ENCODE measurements at regions not wholly inside any gene's neighbourhood (a gene's known extent, or its start where the extent isn't known, plus 50 kb on each side); places are given as distances from the start of the nearest gene placed in this dataset.

DNA sequence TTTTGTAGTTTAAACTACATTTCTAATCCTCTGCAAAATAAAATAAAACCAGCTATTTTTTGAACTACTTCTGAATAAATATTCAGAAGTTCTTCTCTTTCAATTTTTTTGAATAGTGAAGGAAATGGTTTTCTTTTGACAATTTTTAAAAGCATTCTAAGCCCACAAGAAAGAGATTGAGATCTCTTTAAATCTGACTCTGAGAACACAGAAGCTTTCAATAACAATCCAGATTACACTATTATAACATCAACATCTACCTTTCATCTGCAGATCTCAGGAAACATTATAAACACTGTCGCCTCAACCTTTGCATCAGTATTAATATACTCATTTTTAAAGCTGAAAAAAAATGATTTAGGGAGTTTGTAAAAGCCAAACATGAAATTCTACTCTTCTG lies 247.5 kb upstream of the PREP start:
- no peaks in the 10 kb centered on the region for H3K36me3 ChIP-seq (ENCODE audit: control insufficient read depth, insufficient read depth, low read length)
- H3K4me3 ChIP-seq (ENCODE audit: low read depth, low read length), result no peak overlapping the region
- TF ChIP-seq CTCF (IDR thresholded peaks at IDR 0.05; ENCODE audit: insufficient read depth, low read length, poor library complexity, severe bottlenecking), result no peak
- H3K27me3 ChIP-seq (ENCODE audit: control insufficient read depth, insufficient read depth, low read length), result no peaks in the 10 kb centered on the region
- no peak for DNase-seq (ENCODE audit: low read depth)

DNA sequence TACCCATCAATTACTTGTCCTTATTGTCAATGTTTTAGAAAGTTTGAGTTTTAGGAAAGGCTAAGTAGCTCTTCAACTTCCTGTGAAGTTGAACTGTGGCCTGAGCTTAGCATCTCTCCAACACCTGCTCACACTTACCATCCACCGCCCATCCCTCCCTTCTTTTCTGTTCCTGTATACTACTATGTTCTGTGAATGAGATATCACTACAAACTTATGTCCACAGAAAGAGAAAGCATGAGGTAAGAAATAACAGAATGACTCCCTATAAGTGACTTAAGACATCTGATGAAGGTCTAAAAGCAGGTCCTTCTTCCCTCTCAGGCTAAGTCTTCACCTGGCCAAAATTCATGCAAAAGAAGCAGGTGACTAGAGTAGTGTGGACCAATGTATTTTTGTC lies 246.3 kb upstream of the PREP start:
- no peaks in the 10 kb centered on the region for H3K36me3 ChIP-seq (ENCODE audit: control insufficient read depth, insufficient read depth, low read length)
- H3K27me3 ChIP-seq (ENCODE audit: control insufficient read depth, insufficient read depth, low read length), result no peaks in the 10 kb centered on the region
- TF ChIP-seq CTCF (IDR thresholded peaks at IDR 0.05; ENCODE audit: insufficient read depth, low read length, poor library complexity, severe bottlenecking), result no peak
- DNase-seq (ENCODE audit: low read depth), result no peak
- H3K4me3 ChIP-seq (ENCODE audit: low read depth, low read length), result no peak overlapping the region

GRCh38 chr6:105648276-105648675 lies 245.4 kb upstream of the PREP start:
- no peak for DNase-seq (ENCODE audit: low read depth)
- Histone ChIP-seq H3K36me3 (ENCODE audit: control insufficient read depth, insufficient read depth, low read length) (no peaks in the 10 kb centered on the region), H3K4me3 (ENCODE audit: low read depth, low read length) (no peak overlapping the region), H3K27me3 (ENCODE audit: control insufficient read depth, insufficient read depth, low read length) (no peaks in the 10 kb centered on the region)
- no peak for TF ChIP-seq CTCF (IDR thresholded peaks at IDR 0.05; ENCODE audit: insufficient read depth, low read length, poor library complexity, severe bottlenecking)

DNA sequence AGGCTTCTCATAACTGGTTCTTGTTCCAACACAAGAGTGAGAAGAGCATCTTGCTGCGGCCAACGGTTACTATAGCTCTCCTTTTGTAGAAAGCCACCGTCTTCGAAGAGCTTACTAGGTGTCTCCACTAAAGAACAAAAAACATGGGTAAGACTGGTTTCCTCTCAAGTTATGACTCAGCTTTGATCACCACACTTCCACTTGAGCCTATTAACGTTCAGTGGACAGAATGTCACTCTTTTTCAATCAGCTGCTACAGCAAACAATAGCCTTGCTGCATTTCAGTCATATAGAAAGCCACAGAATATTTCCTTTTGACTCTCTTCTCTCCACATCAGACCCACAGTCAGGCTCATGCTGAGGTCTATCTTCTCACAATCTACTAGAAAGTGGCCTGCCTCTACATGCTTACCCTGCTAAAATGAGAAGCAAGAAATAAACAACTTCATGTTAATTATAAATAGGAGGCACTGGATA lies 243.5 kb upstream of the PREP start:
- Histone ChIP-seq H3K27me3 (ENCODE audit: control insufficient read depth, insufficient read depth, low read length) (no peaks in the 10 kb centered on the region), H3K4me3 (ENCODE audit: low read depth, low read length) (no peak overlapping the region), H3K36me3 (ENCODE audit: control insufficient read depth, insufficient read depth, low read length) (no peaks in the 10 kb centered on the region)
- no peak for TF ChIP-seq CTCF (IDR thresholded peaks at IDR 0.05; ENCODE audit: insufficient read depth, low read length, poor library complexity, severe bottlenecking)
- DNase-seq (ENCODE audit: low read depth), result peak; percentile 12

- DNase-seq (ENCODE audit: low read depth), result no peak
- no peak for TF ChIP-seq CTCF (IDR thresholded peaks at IDR 0.05; ENCODE audit: insufficient read depth, low read length, poor library complexity, severe bottlenecking)
- Histone ChIP-seq H3K36me3 (ENCODE audit: control insufficient read depth, insufficient read depth, low read length) (no peaks in the 10 kb centered on the region), H3K4me3 (ENCODE audit: low read depth, low read length) (no peak overlapping the region), H3K27me3 (ENCODE audit: control insufficient read depth, insufficient read depth, low read length) (no peaks in the 10 kb centered on the region)
These were observed 243.1 kb upstream of the PREP start for GRCh38 chr6:105645958-105646357.

DNA sequence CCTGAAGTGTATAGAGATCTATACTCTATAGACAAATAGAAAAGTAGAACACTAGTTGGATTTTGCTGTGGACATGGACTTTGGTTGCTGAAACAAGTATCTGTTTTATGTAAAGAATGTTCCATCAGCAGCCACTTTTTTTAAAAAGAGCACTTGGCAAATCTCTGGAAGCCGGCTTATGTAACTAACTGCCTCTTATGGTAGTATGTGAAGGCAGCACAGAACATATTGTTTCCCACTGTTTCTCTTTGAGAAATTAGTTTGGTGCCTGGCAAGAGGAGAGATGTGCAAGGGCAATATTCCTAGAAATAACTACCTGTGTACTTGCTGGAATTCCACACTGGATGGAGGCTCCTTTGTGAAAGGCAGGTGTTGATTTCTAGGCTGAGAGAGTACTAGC lies 242.3 kb upstream of the PREP start:
- H3K4me3 ChIP-seq (ENCODE audit: low read depth, low read length), result no peak overlapping the region
- no peak for TF ChIP-seq CTCF (IDR thresholded peaks at IDR 0.05; ENCODE audit: insufficient read depth, low read length, poor library complexity, severe bottlenecking)
- no peaks in the 10 kb centered on the region for H3K36me3 ChIP-seq (ENCODE audit: control insufficient read depth, insufficient read depth, low read length)
- DNase-seq (ENCODE audit: low read depth), result no peak
- no peaks in the 10 kb centered on the region for H3K27me3 ChIP-seq (ENCODE audit: control insufficient read depth, insufficient read depth, low read length)
